Neural cell (in vitro differentiated cells): ENCODE measurements at regions not wholly inside any gene's neighbourhood (a gene's known extent, or its start where the extent isn't known, plus 50 kb on each side); places are given as distances from the start of the nearest gene placed in this dataset.
"Not testable (repeated sequence)": the region's sequence is repeated elsewhere in the genome, so short reads cannot be mapped to it uniquely, and the experiment has no call there.

Source experiments
- H2AFZ ChIP-seq: fragments of 200-600, 300-800 bp; sonication (generic), shearing (Covaris generic); 2 replicates; pipeline ENCODE4 v1.6.0; 2014; ENCODE audit warnings: low read depth, mild to moderate bottlenecking, antibody characterized with exemption, low read length, moderate library complexity
- H3F3A ChIP-seq: fragments of 200-600 bp; shearing (Covaris generic); 2 replicates; pipeline ENCODE4 v1.6.1; 2016; ENCODE audit warnings: mild to moderate bottlenecking, moderate library complexity, mixed read lengths, antibody characterized with exemption, low read length; ENCODE audit not compliant: insufficient read depth, poor library complexity, severe bottlenecking
- H3K27ac ChIP-seq: fragments of 200-600, 300-800 bp; sonication (generic), shearing (Covaris generic); 2 replicates; pipeline ENCODE4 v1.5.1; 2014; ENCODE audit warnings: mild to moderate bottlenecking, low read length, moderate library complexity
- H3K27me3 ChIP-seq: fragments of 300-800, 200-600 bp; sonication (generic), shearing (Covaris generic); 2 replicates; pipeline ENCODE4 v1.6.0; 2014; ENCODE audit warnings: mild to moderate bottlenecking, low read depth, low read length, moderate library complexity; ENCODE audit not compliant: insufficient read depth
- H3K36me3 ChIP-seq: fragments of 300-800, 200-600 bp; sonication (generic), shearing (Covaris generic); 2 replicates; pipeline ENCODE4 v1.5.1; 2014; ENCODE audit warnings: mild to moderate bottlenecking, antibody characterized with exemption, low read length, moderate library complexity; ENCODE audit not compliant: insufficient read depth
- H3K4me2 ChIP-seq: fragments of 300-800, 200-600 bp; sonication (generic), shearing (Covaris generic); 2 replicates; pipeline ENCODE4 v1.6.0; 2014; ENCODE audit warnings: mild to moderate bottlenecking, low read length
- H3K4me3 ChIP-seq: fragments of 300-800, 200-600 bp; sonication (generic), shearing (Covaris generic); 2 replicates; pipeline ENCODE4 v1.5.1; 2014; ENCODE audit warnings: mild to moderate bottlenecking, low read length, moderate library complexity
- H3K79me2 ChIP-seq: fragments of 200-600 bp; shearing (Covaris generic); replicated peaks from 2 replicates; pipeline ENCODE4 v1.6.0; 2014; ENCODE audit warnings: mild to moderate bottlenecking, low read length, moderate library complexity; ENCODE audit not compliant: insufficient read depth
- H3K9ac ChIP-seq: fragments of 300-800, 200-600 bp; sonication (generic), shearing (Covaris generic); 2 replicates; pipeline ENCODE4 v1.6.1; 2016; ENCODE audit warnings: mild to moderate bottlenecking, low read length, mixed read lengths
- H3K9me2 ChIP-seq: fragments of 200-600 bp; shearing (Covaris generic); 2 replicates; pipeline ENCODE4 v1.6.1; 2016; ENCODE audit warnings: mild to moderate bottlenecking, low read length, mixed read lengths; ENCODE audit not compliant: insufficient read depth
- H3K9me3 ChIP-seq: fragments of 200-600, 300-800 bp; sonication (generic), shearing (Covaris generic); 2 replicates; pipeline ENCODE4 v1.6.1; 2016; ENCODE audit warnings: mild to moderate bottlenecking, mixed run types, low read length, moderate library complexity, mixed read lengths
- H4K20me1 ChIP-seq: fragments of 200-600 bp; shearing (Covaris generic); 2 replicates; pipeline ENCODE4 v1.6.1; 2016; ENCODE audit warnings: mild to moderate bottlenecking, mixed run types; ENCODE audit not compliant: insufficient read depth
- CTCF ChIP-seq: fragments of 450-650 bp; IDR thresholded peaks from 2 replicates; pipeline ENCODE4 v1.5.1; 2014; ENCODE audit warnings: antibody characterized with exemption, mild to moderate bottlenecking, moderate library complexity; ENCODE audit not compliant: poor library complexity, severe bottlenecking
- EP300 ChIP-seq: fragments of 450-650 bp; conservative IDR thresholded peaks from 2 replicates; pipeline ENCODE4 v1.6.1; 2014; ENCODE audit warnings: antibody characterized with exemption, mild to moderate bottlenecking, moderate library complexity; ENCODE audit not compliant: poor library complexity, severe bottlenecking
- EZH2 ChIP-seq: fragments of 200-600, 300-800 bp; shearing (Covaris generic), sonication (generic); IDR thresholded peaks from 2 replicates; pipeline ENCODE4 v1.6.1; 2014; ENCODE audit warnings: antibody characterized with exemption, low read length, borderline replicate concordance, mild to moderate bottlenecking; ENCODE audit not compliant: insufficient read depth, poor library complexity, severe bottlenecking
- MXI1 ChIP-seq: fragments of 450-650 bp; conservative IDR thresholded peaks from 2 replicates; pipeline ENCODE4 v1.6.1; 2014; ENCODE audit warnings: antibody characterized with exemption, mild to moderate bottlenecking; ENCODE audit not compliant: poor library complexity, severe bottlenecking
- POLR2AphosphoS5 ChIP-seq: IDR thresholded peaks from 2 replicates; pipeline ENCODE4 v1.6.1; 2012
- RAD21 ChIP-seq: fragments of 450-650 bp; conservative IDR thresholded peaks from 2 replicates; pipeline ENCODE4 v1.6.1; 2014; ENCODE audit warnings: antibody characterized with exemption, mild to moderate bottlenecking, moderate library complexity
- REST ChIP-seq: IDR thresholded peaks from 2 replicates; pipeline ENCODE4 v1.6.1; 2012; ENCODE audit warnings: borderline replicate concordance
- SMC3 ChIP-seq: fragments of 450-650 bp; conservative IDR thresholded peaks from 2 replicates; pipeline ENCODE4 v1.6.1; 2014; ENCODE audit warnings: antibody characterized with exemption, mild to moderate bottlenecking, moderate library complexity; ENCODE audit not compliant: poor library complexity
- TAF1 ChIP-seq: IDR thresholded peaks from 2 replicates; pipeline ENCODE4 v1.6.1; 2012; ENCODE audit warnings: low read depth

- not testable (repeated sequence) for H3K4me2 ChIP-seq, H3K4me3 ChIP-seq, H3K9me3 ChIP-seq, H2AFZ ChIP-seq, H3K36me3 ChIP-seq, H4K20me1 ChIP-seq, H3K27me3 ChIP-seq, H3K9ac ChIP-seq, H3K79me2 ChIP-seq, H3K27ac ChIP-seq, H3K9me2 ChIP-seq, H3F3A ChIP-seq
Observed at GRCh38 chr21:22194986-22195385, 1196.8 kb downstream of the NCAM2 start.

- Histone ChIP-seq H2AFZ (no peak overlapping the region), H3K9ac (no peak overlapping the region), H3K79me2 (no peaks in the 10 kb centered on the region), H4K20me1 (no peaks in the 10 kb centered on the region), H3K4me3 (no peak overlapping the region), H3K36me3 (no peaks in the 10 kb centered on the region), H3K4me2 (no peak overlapping the region), H3K9me3 (no peaks in the 10 kb centered on the region), H3F3A (no peaks in the 10 kb centered on the region), H3K27ac (no peak overlapping the region), H3K9me2 (no peaks in the 10 kb centered on the region), H3K27me3 (no peaks in the 10 kb centered on the region)
- TF ChIP-seq TAF1: no peak
- no peak for TF ChIP-seq SMC3
- TF ChIP-seq REST: no peak
- TF ChIP-seq EP300: no peak
- no peak for TF ChIP-seq MXI1
- no peak for TF ChIP-seq CTCF
- no peak for TF ChIP-seq POLR2AphosphoS5
- TF ChIP-seq RAD21: no peak
- TF ChIP-seq EZH2: no peak
Observed at GRCh38 chr21:22200378-22201092, 1202.3 kb downstream of the NCAM2 start.

GRCh38 chr21:22201126-22201525 lies 1202.9 kb downstream of the NCAM2 start:
- H2AFZ ChIP-seq: no peak overlapping the region
- H3K9me2 ChIP-seq: no peaks in the 10 kb centered on the region
- H3F3A ChIP-seq: no peaks in the 10 kb centered on the region
- H3K36me3 ChIP-seq: no peaks in the 10 kb centered on the region
- no peak overlapping the region for H3K27ac ChIP-seq
- H3K9ac ChIP-seq: no peak overlapping the region
- no peaks in the 10 kb centered on the region for H3K79me2 ChIP-seq
- H3K4me3 ChIP-seq: no peak overlapping the region
- no peaks in the 10 kb centered on the region for H3K27me3 ChIP-seq
- TF ChIP-seq MXI1 (no peak), EZH2 (no peak), EP300 (no peak), CTCF (no peak), SMC3 (no peak), RAD21 (no peak)
- H4K20me1 ChIP-seq: no peaks in the 10 kb centered on the region
- no peaks in the 10 kb centered on the region for H3K9me3 ChIP-seq
- no peak overlapping the region for H3K4me2 ChIP-seq
